ENCODE measurements at regions not wholly inside any gene's neighbourhood (a gene's known extent, or its start where the extent isn't known, plus 50 kb on each side); places are given as distances from the start of the nearest gene placed in this dataset.

DNA sequence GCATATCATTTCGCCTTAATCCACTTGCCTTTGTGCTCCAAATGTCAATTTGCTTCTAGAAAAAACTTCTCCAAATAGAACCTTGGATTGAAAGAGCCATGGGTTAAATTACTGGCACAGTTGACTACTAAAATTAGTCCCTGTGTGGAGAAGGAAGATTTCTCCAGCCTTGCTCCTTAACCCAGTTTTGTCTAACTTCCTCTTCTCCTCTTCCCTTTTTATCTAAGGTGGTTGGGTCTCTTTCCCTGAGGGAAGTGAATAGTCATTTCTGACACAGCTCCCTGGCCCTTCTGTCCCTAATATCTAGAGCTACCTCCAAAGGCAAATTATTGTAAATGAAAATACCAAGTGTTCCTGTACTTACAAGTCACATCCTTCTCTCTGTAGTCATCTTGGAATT, 527.9 kb upstream of the TBL1XR1 start:
- DNase-seq: peak; percentile 79 to 81

DNA sequence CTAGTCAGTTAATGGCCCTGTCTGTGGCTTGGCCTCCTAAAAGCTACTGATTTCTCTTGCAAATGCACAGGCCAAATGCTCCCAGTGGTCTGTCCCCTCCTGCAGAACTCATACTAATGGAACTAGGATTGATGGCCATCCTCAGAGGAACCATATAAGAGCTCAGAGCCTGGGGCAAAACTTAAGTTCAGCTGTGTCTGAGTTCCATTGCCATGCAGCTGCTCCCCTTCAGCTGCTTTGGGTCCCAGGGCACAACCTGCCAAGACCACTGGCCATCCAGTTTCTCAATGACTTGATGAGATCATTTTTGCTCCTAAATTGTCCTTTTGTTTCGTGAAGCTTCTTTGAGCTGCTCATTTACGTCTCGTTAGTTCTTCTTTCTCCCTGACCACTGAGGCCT, 529.5 kb upstream of the TBL1XR1 start:
- no peak for DNase-seq

DNA sequence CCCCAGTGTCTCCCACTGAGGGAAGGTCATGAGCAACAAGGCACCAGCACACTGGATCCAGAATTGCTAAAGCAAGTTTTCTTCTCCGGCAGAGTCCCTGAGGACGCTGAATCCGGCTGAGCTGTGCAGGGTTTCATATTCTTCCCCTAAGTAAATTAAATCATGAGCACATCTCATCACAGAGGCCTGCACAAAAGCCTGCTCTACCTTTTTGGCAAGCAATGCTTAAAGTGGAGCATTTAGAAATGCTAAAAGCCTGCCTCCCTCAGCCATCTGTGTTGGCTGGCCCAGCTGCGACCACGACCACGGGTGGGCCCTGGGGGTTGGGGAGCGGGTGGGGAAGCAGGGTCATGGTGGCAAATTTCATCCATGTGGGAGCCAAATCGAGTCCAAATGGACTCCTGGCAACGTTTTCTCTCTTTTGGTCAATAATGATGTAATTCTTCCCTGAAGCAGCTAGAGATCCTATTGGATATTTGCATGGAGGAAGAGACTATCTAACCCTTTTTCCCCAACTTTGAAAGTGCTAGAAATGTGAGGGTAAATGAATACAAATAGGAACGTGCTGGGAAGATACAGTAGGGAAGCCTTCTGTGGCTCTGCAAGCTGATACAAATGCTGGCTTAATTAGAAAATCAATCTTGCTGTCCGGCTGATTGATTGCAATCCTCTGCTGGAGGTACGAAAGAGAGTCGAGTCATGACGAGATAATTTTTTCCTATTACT, 532.8 kb upstream of the TBL1XR1 start:
- no peak for DNase-seq

DNA sequence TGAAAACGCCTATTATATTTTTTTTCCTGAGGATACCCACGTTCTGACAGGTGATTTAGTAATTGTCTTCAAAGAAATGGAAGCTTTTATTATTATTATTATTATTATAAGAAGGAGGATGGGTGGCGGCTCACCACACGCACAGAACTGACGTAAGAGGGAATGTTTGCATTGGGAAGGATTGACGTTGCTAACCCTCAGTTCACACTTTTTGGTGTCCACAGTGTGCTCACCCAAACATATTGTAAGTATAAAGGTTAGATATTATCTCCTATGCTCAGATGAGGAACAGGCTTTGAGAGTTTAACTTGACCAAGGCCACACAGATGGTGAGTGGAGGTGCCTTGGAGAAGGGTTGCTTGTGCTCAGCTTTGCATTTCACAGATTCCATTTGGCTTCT, 533.5 kb upstream of the TBL1XR1 start:
- no peak for DNase-seq

DNA sequence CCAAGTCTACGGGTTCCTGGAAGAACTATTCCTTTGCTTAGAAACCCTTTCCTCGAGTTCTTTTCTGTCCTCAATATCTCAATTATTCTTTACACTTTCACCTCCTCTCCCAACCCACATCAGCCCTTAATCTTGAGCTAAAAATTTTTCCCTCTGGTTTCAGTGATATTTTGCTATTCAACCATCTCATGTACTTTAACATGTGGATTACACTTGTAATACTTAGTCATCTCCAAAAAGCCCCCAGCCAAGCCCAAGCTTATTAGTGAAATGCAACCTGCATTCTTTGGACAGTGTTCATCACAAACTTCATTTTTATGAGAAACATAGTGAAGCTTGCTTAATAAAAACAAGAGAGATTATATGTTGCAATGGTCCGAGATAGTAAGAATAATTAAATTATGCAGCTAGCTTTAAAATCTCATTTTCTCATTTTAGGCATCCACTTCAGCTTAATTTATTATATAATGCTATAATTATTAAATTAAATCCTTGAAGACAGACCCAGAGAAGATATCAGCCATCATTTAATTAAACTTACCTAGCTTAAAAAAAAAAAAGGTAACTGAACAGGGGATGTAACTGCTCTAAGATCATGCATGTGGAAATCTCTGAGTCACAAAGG, 534.5 kb upstream of the TBL1XR1 start:
- no peak for DNase-seq

DNA sequence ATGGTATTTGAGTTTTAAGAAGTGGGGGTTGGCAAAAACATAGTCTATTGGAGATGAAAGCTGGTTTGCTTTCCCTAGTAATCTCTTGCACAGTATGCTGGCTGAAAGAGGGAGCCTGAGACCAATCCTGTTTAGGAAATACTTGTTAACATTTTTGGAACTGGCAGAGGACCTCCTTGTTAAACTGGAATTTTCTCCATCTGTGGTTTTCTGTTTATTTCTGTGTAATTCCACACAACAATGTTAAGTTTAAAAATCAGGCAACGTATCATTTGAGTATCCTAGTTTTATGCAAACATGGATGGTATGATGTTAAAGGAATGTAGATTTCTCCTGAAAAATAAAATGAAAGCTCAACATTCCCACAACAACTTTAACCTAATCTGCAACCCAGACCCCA, 536.0 kb upstream of the TBL1XR1 start:
- DNase-seq: no peak

DNA sequence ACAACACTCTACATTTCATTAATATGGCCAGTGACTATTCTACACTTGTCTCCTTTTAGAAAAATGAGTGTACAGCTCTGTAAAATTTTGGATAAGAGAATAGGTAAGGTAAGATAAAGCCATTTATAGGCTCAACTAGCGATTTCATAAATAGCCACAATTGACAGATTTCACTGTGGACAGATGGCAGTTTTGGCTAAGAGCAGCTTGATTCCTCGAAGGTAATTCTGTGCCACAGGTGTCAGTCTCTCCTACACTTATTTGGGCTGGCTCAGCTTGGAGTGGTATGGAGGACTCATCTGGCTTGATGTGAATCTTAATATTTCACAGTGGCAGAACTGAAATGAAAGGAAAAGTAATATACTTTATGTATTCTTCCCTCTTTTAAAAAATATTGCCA, 536.7 kb upstream of the TBL1XR1 start:
- DNase-seq: no peak

DNA sequence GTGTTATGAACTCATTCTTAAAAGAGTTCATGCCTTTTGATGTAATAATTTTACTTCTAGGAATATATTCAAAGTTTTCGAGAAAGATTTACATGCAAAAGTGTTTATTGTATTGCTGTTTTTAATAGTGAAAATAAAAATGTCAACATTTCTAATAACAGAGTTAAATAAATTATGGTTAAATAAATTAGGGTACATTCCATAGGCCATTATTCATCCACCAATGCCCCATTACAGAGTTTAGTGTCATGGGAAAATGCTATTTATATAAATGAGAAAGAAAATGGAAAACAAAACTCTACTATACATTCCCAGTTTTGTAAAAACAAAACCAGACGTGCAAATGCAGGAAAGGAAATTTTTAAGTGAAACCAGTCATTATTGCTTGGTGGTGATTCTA, 538.1 kb upstream of the TBL1XR1 start:
- no peak for DNase-seq

DNA sequence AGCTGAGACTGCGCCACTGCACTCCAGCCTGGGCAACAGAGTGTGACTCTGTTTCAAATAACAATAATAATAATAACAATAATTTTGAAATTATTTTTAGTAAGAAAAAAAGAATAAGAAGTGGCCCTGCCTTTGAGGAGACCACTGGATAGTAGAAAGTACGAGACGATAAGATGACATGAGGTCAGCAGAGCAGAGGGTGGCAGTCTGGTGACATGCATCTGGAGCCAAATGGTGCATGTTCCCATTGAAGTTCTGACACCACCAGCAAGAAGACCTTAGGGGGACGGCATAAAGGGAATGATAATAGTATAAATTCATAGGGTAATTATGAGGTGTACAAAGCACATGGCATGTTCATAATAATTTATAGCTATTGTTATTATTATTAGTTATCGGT, 542.2 kb upstream of the TBL1XR1 start:
- no peak for DNase-seq

DNA sequence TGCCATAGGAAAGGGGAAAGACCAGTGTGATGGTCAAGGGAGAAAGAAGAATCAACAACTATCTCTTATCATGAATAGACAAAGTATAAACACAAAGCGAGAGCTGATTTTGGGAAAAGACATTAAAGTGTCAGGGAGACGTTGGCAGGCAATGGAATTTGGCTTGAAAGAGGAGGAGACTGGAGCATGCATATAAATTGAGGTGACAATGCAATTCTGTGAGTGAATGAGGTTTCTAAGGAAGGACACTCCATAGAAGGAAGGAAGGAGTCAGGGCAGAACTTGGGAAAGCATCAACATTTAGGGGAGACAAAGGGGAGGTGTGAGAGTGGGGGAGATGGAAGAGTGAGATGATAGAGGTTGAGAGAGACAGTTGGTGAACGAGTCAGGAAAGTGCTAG, 543.0 kb upstream of the TBL1XR1 start:
- no peak for DNase-seq

DNA sequence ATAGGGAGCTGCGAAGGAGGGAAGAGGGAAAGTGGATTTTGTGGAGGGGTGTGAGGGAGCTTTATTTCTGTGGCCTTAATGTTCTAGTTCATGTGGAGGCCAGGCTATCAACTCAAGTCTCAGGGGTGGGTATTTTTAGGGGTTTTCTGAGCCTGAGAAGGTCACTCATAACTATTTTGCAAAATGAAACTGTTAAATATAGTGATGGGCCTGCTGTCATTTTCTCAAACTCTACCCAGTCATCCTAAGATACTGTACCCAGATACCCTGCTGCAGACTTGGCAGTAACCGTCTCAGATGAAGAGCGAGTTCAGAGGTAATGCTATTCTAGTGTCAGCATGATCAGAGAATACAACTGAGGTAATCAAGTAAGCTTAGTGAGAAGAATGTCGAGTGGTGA, 545.0 kb upstream of the TBL1XR1 start:
- no peak for DNase-seq

DNA sequence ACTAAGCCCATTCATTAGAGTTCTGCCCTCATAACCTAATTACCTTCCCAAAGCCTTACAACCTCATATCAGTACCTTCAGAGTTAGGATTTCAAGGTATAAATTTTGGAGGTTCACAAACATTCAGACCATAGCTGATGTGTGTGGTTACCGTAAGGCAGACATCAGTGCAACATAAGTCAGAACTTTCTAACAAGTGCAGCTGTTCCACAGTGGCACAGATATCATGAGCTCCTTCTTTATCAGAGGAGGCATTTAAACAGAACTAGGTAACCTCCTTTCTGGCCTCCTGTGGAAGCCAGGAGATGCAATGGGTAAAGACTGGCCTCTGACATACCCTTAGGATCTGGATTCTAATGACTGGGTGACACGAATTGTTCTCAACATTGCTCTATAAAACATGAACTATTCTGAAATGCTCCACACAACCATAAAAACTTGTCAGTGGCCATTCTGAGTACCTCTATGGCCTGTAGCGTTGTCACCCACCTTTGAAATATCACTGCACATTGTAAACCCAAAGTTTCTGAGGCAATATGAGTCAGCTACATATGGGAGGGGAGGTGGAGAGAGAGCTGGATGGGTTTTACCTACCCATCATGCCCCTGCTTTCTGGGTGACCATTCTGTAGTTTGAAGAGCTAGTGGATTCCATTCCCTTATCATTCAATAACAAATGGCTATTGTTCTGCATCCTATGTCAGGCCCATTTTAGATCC, 546.0 kb upstream of the TBL1XR1 start:
- no peak for DNase-seq

DNA sequence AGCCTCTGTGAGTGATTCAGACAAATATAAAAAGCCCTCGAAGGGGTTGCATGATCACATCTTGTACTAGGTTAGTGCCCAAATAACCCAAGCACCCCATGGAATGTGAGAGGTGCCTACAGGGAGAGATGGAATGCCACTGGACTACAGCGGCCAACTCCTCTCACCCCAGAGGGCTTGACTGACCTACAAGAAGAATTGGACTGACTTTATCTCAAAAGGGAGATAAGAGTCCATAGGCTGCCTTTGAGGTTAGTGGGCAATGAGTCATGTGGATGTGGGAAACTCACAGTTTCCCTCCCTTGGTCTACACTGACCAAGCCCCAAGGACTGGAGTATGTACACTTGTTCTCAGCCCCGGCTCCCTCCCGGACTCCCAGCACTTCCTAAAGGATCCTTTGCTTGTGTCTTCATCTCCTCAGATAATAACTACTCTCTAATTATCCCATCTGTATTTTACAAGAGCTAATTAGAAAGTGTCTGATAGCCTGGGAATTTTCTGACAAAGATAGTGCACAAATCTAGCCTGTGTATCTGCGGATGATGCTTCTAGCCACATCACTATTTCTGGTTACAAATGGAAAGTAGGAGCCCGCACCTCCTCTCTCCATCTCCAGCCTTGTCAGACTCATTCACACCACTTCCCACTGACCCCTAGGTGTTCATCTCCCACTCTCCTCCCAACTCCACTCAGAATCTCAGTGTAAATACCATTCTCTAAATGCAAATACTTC, 547.8 kb upstream of the TBL1XR1 start:
- DNase-seq: no peak

DNA sequence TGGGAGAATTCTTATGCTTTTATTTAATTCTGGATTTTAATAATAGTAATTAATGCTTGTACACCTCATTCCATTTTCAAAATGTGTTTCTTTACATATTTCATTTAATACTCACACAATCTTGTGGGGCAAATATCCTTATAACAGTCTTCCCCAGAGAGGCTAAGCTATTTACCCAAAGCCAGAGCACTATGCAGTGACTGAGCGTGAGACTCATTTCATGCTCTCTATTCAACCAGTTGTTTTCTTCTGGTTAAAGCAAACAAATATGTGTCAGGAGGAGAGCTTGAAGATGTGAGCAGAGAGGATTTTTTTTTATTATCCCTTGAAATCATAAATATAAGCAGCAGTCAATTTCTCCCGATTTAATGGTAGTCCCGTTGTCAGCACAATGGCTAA, 548.3 kb upstream of the TBL1XR1 start:
- no peak for DNase-seq

DNA sequence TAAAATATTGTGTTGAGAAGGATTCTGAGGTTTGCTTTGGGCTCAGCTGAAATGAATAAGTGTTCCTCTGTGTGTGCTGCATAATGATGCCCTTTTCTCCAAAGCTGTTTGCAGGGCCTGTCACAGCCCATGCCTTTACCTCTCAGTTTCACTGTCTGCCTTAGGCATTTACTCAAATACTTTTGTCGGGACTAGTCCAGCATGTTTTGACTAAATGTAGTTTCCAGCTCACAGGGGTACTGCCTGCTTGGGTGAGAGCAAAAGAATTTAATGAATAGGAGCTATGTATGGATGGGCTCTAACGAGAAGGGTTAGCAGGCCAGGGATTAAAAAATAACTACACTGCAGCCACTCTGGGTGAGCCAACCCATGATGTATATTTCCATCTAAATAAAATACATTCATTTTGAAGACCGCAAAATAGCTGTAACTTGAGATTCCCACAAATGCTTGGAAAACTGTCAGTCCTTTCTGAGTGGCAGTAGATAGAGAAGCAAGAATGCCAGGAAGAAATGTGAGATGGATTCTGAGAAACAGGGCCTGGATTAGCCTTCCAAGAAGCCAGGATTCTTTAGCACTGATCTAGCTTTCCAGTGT, 549.2 kb upstream of the TBL1XR1 start:
- no peak for DNase-seq

DNA sequence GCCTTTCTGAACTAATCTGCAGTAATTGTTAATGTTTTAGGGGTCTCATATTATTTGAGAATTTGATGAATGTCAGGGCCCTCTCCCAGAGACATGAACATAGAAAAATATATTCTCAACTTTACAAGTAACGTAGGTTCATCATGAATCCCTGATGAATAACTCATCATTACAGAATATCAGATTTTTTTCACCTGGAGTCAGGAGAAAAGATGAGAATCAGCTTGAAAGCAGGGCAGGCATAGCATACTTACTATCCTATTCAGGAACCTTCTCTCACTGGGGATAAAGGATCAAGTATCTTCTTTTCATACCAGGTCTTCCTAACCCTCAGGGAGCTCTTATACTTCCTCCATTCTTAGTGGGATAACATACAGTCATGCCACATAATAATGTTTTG, 552.6 kb upstream of the TBL1XR1 start:
- no peak for DNase-seq

DNA sequence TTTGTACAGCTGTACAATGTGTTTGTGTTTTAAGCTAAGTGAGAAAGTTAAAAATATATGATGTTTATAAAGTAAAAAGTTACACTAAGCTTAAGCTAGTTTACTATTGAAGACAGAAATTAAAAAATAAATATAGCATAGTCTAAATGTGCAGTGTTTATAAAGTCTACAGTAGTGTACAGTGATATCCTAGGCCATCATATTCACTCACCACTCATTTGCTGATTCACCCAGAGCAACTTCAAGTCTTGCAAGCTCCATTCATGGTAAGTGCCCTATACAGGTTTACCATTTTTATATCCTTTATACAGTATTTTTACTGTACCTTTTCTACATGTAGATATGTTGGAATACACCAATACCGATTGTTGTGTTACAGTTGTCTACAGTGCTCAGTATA, 553.2 kb upstream of the TBL1XR1 start:
- no peak for DNase-seq

DNA sequence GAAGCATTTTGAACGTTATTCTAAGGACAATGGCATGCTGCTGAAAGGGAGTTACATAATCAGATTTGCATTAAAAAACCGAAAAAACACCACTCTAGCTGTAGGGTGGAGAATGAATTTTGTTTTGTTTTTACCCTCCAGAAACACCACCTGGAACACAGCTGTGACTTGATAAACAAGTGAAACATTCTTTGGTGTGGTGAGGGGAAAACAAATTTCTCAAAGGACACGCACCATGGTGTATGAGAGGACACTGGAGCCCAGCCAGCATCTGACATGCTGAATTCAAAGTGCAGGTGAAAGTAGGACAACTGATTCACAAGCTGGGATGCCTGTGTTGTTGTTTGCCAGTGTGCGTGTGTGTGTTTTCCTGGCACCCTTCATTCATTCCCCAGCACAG, 554.5 kb upstream of the TBL1XR1 start:
- DNase-seq: no peak

DNA sequence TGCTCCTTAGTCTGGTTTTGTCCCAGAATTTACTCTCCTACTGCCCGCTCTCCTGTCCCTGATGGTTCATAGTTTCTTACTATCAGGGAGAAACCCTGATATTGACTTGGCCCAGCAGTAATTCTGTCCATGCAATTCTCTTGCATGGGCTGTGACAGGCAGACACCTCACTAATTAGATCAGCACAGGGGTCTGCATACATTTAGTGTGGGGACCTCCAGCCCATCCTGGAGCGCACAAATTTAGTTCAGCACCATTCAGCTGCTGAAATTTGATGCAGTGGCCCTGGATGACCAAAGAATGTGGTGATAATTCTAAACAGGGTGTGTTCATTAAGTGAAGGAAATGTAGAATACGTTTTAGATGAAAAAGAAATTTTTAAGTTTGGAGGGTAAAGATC, 555.5 kb upstream of the TBL1XR1 start:
- no peak for DNase-seq

DNA sequence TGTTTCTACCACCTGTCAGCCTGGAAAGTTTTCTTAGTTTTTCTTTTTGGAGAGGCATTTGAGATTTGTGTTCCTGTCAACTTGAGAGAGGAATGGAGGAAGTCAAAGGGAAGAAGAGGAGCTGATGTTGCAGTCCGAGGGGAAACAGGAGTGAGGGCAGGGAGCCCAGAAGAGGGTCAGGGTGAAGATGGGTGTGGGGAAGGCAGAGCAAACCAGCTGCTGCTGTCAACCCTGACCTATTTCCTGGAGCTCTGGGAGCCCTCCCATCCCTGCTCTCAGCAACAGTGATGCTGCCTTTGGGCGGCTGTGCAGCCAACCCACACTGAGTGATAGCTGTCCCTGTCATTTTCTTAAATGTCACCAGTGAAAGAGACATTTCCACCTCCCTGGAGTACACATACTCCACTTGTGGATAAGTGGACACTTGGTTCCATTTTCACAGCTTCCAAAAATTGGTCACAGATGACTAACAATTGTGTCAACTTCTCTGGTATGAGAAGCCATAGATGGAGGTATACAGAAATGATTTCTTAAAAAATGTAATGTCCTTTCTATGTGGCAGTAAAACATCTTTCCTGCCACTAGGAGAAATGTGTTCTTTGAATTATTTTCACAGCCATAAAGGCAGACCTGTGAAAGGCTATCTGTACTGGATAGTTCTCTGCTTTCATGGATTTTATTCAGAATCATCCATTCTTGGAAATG, 556.3 kb upstream of the TBL1XR1 start:
- no peak for DNase-seq

DNA sequence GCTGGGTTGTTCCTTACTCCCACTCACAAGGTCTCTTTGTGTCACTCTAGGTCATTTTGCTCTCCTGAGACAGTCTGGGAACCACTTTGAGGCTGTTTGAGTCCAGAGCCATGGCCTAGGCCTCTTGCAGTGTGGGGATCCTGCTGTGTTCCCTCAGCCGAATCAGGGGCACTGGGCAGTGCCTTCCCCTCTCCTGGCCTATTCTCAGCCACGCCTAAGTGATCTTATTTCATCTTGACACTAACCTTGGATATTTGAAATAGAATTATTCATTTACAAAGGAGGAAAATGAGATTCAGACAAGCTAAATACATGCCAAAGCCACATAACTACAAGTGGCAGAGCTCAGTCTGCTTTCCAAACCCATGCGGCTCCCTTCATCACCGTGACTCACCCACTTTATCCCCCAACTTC, 557.2 kb upstream of the TBL1XR1 start:
- DNase-seq: no peak

DNA sequence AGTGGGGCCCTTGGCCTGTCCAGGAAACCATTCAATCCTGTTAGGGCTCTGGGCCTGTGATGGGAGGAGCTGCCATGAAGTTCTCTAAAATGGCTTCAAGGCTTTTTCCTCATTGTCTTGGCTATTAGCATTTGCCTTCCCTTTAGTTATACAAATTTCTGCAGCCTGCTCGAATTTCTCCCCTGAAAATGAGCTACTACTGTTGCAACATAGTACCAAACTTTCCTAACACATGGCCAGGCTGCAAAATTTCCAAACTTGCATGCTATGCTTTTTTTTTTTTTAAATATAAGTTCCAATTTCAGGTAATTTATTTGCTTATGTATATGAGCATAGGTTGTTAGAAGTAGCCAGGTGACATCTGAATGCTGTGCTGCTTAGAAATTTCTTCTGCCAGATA, 560.8 kb upstream of the TBL1XR1 start:
- no peak for DNase-seq

DNA sequence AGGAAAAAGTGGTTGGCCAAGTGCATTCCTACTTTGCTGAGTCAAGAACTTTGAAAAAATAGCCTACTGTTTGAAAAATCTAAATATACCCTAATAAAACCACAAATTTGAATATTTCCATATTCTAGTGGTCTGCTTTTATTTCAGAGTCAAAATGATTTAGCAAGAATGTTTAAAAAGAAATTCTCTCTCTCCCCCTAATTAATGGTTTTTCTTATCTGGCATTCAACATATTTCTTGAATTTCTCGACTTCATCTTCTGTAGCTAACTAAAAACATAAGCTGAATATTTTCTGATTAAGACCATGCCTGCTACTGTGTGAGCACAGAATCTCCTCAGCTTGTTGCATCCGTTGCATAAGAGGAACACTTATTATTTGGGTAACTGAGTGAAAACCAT, 563.5 kb upstream of the TBL1XR1 start:
- DNase-seq: no peak

Measured in Kasumi-1 (cell line).